CD14-positive monocyte (primary cell): ENCODE measurements at regions not wholly inside any gene's neighbourhood (a gene's known extent, or its start where the extent isn't known, plus 50 kb on each side); places are given as distances from the start of the nearest gene placed in this dataset.
"Not testable (repeated sequence)": the region's sequence is repeated elsewhere in the genome, so short reads cannot be mapped to it uniquely, and the experiment has no call there.

Source experiments
- DNase-seq, 3 donors: peaks; one replicate each; pipeline ENCODE4 v3.0.0-alpha.2; 2011 to 2022
- H2AFZ ChIP-seq: 2 replicates; pipeline ENCODE4 v1.6.0; 2012; ENCODE audit warnings: mild to moderate bottlenecking, low read depth, low read length, inconsistent platforms; ENCODE audit not compliant: insufficient read depth, poor library complexity, severe bottlenecking
- H3K27ac ChIP-seq, 2 donors: 1 replicate in 1 of 2; 2 replicates in 1 of 2; pipeline ENCODE4 v1.5.1; 2012 to 2013; ENCODE audit warnings: low read length in 2 of 2, control low read depth in 1 of 2, inconsistent platforms in 1 of 2, low read depth in 1 of 2, mild to moderate bottlenecking in 1 of 2
- H3K27me3 ChIP-seq, 2 donors: one replicate each; pipeline versions ENCODE4 v1.6.0 to v1.6.1; 2011 to 2013; ENCODE audit warnings: low read length in 2 of 2; ENCODE audit not compliant: control insufficient read depth in 2 of 2, insufficient read depth in 2 of 2
- H3K36me3 ChIP-seq, 2 donors: replicated peaks in 1 of 2; 1 replicate in 1 of 2; 2 replicates in 1 of 2; pipeline versions ENCODE4 v1.5.1 to v1.6.1; 2012 to 2013; ENCODE audit warnings: low read length in 2 of 2, control low read depth in 1 of 2, inconsistent platforms in 1 of 2, mild to moderate bottlenecking in 1 of 2; ENCODE audit not compliant: insufficient read depth in 2 of 2, control insufficient read depth in 1 of 2
- H3K4me1 ChIP-seq, 2 donors: 1 replicate in 1 of 2; 2 replicates in 1 of 2; pipeline versions ENCODE4 v1.5.1 to v1.6.1; 2012 to 2013; ENCODE audit warnings: low read length in 2 of 2, control low read depth in 1 of 2, inconsistent platforms in 1 of 2, mild to moderate bottlenecking in 1 of 2, moderate library complexity in 1 of 2; ENCODE audit not compliant: insufficient read depth in 2 of 2, control insufficient read depth in 1 of 2
- H3K4me2 ChIP-seq: replicated peaks from 2 replicates; pipeline ENCODE3; 2012; ENCODE audit warnings: low read length, moderate library complexity, mild to moderate bottlenecking; ENCODE audit not compliant: poor library complexity, severe bottlenecking; ENCODE audit errors: extremely low read depth
- H3K4me3 ChIP-seq, 3 experiments: fragments of 200-600 bp in 1 of 3; sonication (generic) in 1 of 3; replicated peaks in 1 of 3; 1 replicate in 2 of 3; 2 replicates in 1 of 3; pipeline ENCODE4 v1.5.1; 2011 to 2013; ENCODE audit warnings: low read length in 3 of 3, mild to moderate bottlenecking in 3 of 3, control low read depth in 2 of 3, low read depth in 2 of 3, inconsistent platforms in 1 of 3, moderate library complexity in 1 of 3
- H3K79me2 ChIP-seq: 2 replicates; pipeline ENCODE4 v1.6.0; 2012; ENCODE audit warnings: mild to moderate bottlenecking, control low read depth, inconsistent platforms, low read length, moderate library complexity; ENCODE audit not compliant: insufficient read depth
- H3K9ac ChIP-seq: 2 replicates; pipeline ENCODE4 v1.6.0; 2017; ENCODE audit warnings: low read length, mild to moderate bottlenecking; ENCODE audit not compliant: insufficient read depth, poor library complexity, severe bottlenecking
- H3K9me3 ChIP-seq, 2 donors: replicated peaks in 1 of 2; 1 replicate in 1 of 2; 2 replicates in 1 of 2; pipeline versions ENCODE4 v1.5.1 to v1.6.1; 2012 to 2013; ENCODE audit warnings: low read length in 2 of 2, control low read depth in 1 of 2; ENCODE audit not compliant: control insufficient read depth in 1 of 2, insufficient read depth in 1 of 2
- H4K20me1 ChIP-seq: 2 replicates; pipeline ENCODE4 v1.6.0; 2012; ENCODE audit warnings: mild to moderate bottlenecking, low read length, control low read depth, moderate library complexity; ENCODE audit not compliant: insufficient read depth
- H3K27ac Mint-ChIP-seq, 7 donors: one replicate each; pipeline ENCODE4 v1.8.0; 2020; ENCODE audit warnings: mild to moderate bottlenecking in 7 of 7, mixed read lengths in 7 of 7, moderate library complexity in 6 of 7, inconsistent platforms in 2 of 7
- H3K27me3 Mint-ChIP-seq, 3 donors: one replicate each; pipeline ENCODE4 v1.8.0; 2021 to 2022; ENCODE audit warnings: low read depth in 3 of 3, mild to moderate bottlenecking in 3 of 3, mixed read lengths in 3 of 3, moderate library complexity in 3 of 3, inconsistent platforms in 1 of 3
- H3K36me3 Mint-ChIP-seq, 2 donors: one replicate each; pipeline ENCODE4 v1.8.0; 2020; ENCODE audit warnings: mixed read lengths in 2 of 2, inconsistent platforms in 1 of 2, mild to moderate bottlenecking in 1 of 2
- H3K4me1 Mint-ChIP-seq: one replicate; pipeline ENCODE4 v1.8.0; 2020; ENCODE audit warnings: mild to moderate bottlenecking, mixed read lengths
- H3K4me3 Mint-ChIP-seq, 2 donors: one replicate each; pipeline ENCODE4 v1.8.0; 2020; ENCODE audit warnings: mild to moderate bottlenecking in 2 of 2, mixed read lengths in 2 of 2, moderate library complexity in 1 of 2
- H3K9me3 Mint-ChIP-seq, 7 donors: one replicate each; pipeline ENCODE4 v1.8.0; 2020 to 2022; ENCODE audit warnings: mixed read lengths in 7 of 7, mild to moderate bottlenecking in 6 of 7, moderate library complexity in 6 of 7, inconsistent platforms in 2 of 7
- WGBS: methylation state at CpG from one replicate; pipeline ENCODE4 v1.1.5; 2013; ENCODE audit warnings: missing lambda C conversion rate; ENCODE audit not compliant: insufficient coverage; 5-methylcytosine and 5-hydroxymethylcytosine counted together
- intact Hi-C, 2 donors: fragments of 100-400 bp; cut with micrococcal nuclease; formaldehyde crosslinking; loops; one replicate each; pipeline versions ENCODE4 v1.15.0 to v1.15.1; 2023

DNA sequence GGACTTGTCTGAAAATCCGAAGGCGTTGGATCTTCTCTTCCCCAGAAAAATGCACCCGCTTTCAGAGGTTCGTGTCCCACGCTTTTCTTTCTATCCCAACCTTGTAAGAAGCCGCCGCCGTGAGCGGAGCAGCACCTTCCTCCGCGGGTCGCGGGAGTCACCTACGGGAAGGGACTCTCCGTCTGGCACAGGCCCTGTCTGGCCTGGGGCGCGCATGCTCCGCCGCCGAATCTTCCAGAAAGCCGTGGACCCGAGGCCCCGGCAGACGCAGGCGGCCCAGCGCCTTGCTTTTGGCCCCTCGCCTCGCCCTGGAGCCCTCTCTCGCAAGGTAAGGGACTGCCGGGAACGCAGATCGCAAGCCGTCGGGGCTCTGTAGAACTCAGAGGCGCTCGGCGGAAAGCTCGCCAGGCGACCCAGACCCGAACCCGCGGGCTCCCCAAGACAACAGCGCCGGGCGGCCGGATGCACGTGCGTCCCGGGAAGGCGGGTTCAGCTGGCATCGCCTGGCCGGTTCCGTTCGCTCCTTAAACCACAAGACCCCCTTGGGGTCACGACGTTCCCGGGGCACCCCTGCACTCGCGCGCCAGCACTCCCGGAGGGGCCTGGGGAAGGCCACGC lies 4055.2 kb upstream of the TPTE start:
- no CpG with 5 or more reads among the region's 62 CpGs for WGBS
- DNase-seq, H3K27me3 Mint-ChIP-seq, H3K36me3 ChIP-seq, H3K4me3 ChIP-seq, H3K27ac ChIP-seq, H3K9ac ChIP-seq, H3K79me2 ChIP-seq, H3K27ac Mint-ChIP-seq, H3K36me3 Mint-ChIP-seq, H3K9me3 ChIP-seq, H3K9me3 Mint-ChIP-seq, H3K27me3 ChIP-seq, H3K4me3 Mint-ChIP-seq, H3K4me1 Mint-ChIP-seq, H4K20me1 ChIP-seq, intact Hi-C loops, H2AFZ ChIP-seq, H3K4me2 ChIP-seq, H3K4me1 ChIP-seq: not testable (repeated sequence)

DNA sequence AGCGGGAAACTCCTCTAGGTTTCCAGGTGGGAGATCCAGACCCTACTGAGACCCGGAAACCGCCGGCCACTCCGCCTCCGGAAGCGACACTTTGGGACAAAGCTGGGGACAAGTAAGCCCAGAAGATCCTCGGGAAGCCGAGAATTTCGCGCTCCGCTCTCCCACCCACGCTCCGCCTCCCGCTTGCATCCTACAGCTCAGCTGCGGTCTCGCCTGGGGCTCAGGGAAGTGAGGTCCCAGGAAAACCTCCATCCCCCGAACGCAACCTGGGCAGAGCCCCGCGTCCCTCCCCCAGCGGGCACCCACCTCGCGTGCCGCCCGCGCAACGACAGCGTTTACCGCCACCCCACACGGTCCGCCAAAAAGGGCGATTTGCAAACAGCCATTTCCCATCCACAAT lies 4054.7 kb upstream of the TPTE start:
- H3K9me3 Mint-ChIP-seq, H3K9ac ChIP-seq, H3K4me1 Mint-ChIP-seq, H4K20me1 ChIP-seq, H3K27ac ChIP-seq, H3K27me3 ChIP-seq, H3K79me2 ChIP-seq, H3K36me3 Mint-ChIP-seq, H3K4me1 ChIP-seq, DNase-seq, H3K27ac Mint-ChIP-seq, H3K27me3 Mint-ChIP-seq, H3K4me3 Mint-ChIP-seq, H3K36me3 ChIP-seq, H3K9me3 ChIP-seq, intact Hi-C loops, H3K4me3 ChIP-seq, H3K4me2 ChIP-seq, H2AFZ ChIP-seq: not testable (repeated sequence)
- WGBS: no CpG with 5 or more reads among the region's 33 CpGs

DNA sequence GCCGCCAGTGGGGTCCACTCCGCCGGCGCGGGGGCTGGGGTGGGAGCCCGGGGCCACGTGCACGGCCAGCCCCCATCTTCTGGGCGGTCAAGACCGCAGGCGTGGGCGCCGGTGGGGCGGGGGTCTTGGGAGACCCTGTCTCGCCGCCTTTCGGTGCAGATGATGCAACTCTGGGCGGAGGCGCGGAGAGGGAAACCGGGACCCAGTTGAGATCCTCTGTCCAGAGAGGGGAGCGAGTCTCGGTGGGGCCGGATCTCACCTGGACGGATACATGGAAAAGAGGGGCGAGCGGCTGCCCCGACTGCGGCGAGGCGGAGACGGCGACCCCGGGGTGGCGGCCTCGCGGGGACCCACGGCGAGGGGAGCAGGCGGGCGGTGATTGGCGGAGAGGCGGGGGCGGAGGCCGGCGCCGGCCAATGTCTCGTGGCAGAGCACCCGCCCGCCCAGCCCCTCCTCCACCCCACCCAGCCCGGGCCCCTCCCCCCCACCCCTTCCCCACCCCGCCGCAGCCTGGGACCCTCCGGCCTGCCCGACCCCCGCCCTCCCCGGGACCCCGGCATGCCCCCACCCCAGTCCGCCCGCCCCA lies 4054.1 kb upstream of the TPTE start:
- H3K79me2 ChIP-seq, H3K4me2 ChIP-seq, H2AFZ ChIP-seq, H3K36me3 ChIP-seq, H3K27ac ChIP-seq, H3K4me3 ChIP-seq, H3K4me1 Mint-ChIP-seq, H3K4me1 ChIP-seq, H3K9ac ChIP-seq, H3K27ac Mint-ChIP-seq, H3K27me3 ChIP-seq, H3K36me3 Mint-ChIP-seq, intact Hi-C loops, H3K27me3 Mint-ChIP-seq, H3K9me3 ChIP-seq, H3K4me3 Mint-ChIP-seq, H3K9me3 Mint-ChIP-seq, DNase-seq, H4K20me1 ChIP-seq: not testable (repeated sequence)
- no CpG with 5 or more reads among the region's 60 CpGs for whole genome bisulfite sequencing

GRCh38 chr21:6467907-6468306 lies 4053.5 kb upstream of the TPTE start:
- H3K9me3 ChIP-seq, H3K27me3 ChIP-seq, H3K27ac ChIP-seq, H3K4me3 ChIP-seq, H3K79me2 ChIP-seq, H3K27me3 Mint-ChIP-seq, H3K4me1 Mint-ChIP-seq, DNase-seq, H3K4me2 ChIP-seq, H3K9ac ChIP-seq, H3K36me3 Mint-ChIP-seq, H3K9me3 Mint-ChIP-seq, H3K4me1 ChIP-seq, H2AFZ ChIP-seq, H3K4me3 Mint-ChIP-seq, H3K27ac Mint-ChIP-seq, H4K20me1 ChIP-seq, H3K36me3 ChIP-seq, intact Hi-C loops: not testable (repeated sequence)
- WGBS: no CpG with 5 or more reads among the region's 55 CpGs
